ENCODE measurements at regions not wholly inside any gene's neighbourhood (a gene's known extent, or its start where the extent isn't known, plus 50 kb on each side); places are given as distances from the start of the nearest gene placed in this dataset.

- TF ChIP-seq, protein P1, sequence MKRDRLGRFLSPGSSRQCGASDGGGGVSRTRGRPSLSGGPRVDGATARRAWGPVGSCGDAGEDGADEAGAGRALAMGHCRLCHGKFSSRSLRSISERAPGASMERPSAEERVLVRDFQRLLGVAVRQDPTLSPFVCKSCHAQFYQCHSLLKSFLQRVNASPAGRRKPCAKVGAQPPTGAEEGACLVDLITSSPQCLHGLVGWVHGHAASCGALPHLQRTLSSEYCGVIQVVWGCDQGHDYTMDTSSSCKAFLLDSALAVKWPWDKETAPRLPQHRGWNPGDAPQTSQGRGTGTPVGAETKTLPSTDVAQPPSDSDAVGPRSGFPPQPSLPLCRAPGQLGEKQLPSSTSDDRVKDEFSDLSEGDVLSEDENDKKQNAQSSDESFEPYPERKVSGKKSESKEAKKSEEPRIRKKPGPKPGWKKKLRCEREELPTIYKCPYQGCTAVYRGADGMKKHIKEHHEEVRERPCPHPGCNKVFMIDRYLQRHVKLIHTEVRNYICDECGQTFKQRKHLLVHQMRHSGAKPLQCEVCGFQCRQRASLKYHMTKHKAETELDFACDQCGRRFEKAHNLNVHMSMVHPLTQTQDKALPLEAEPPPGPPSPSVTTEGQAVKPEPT (CRISPR knock-in tag; IDR thresholded peaks at IDR 0.05; ENCODE audit: low read depth) = no peak
- no peak for TF ChIP-seq ZNF354B (CRISPR knock-in tag; IDR thresholded peaks at IDR 0.05)
- no peak for TF ChIP-seq FOSL1 (CRISPR knock-in tag; IDR thresholded peaks at IDR 0.05; ENCODE audit: borderline replicate concordance)
- no peak for TF ChIP-seq GATAD2A (CRISPR knock-in tag; IDR thresholded peaks at IDR 0.05)
- no peak for TF ChIP-seq ZNF513 (CRISPR knock-in tag; conservative IDR thresholded peaks at IDR 0.05)
- TF ChIP-seq HNRNPK (IDR thresholded peaks at IDR 0.05; ENCODE audit: low read depth, low read length, poor library complexity, severe bottlenecking) = no peak
- TF ChIP-seq, protein P2, sequence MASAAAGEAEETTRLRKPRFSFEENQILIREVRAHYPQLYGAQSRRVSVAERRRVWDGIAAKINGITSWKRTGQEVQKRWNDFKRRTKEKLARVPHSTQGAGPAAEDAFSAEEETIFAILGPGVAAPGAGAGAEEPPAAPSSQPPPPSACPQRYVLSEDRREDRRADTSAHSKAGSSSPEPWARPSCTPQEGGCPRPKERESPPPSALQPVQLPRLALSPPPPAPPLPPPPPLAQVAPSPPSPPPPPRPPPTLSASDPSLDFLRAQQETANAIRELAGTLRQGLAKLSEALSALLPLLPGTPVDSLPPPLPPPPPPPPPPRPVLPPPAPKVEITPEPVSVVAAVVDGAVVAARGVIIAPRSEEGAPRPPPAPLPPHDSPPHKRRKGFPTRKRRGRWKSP (CRISPR knock-in tag; IDR thresholded peaks at IDR 0.05) = no peak
These were observed 438.6 kb upstream of the ZNF385D start (continued) for GRCh38 chr3:22189616-22190015.

DNA sequence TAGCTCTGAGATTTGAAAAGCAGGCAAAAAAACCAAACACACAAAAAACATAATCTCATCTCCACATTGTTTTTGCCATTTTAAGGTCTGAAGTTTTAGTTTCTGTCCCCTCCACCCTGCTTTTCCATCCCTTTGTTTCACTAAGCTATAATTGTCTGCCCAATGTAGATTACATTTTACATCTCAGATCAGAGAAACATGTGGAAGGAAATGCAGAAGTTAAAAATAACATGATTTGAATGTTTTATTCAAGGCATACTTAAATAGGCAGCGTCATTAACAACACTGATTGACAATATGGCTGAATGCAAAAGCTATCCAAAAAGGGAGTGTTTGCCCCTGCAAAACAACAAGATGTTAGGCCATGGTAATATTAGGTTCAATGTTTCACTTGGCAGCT is 448.1 kb upstream of the ZNF385D start:
- in situ Hi-C loops (cut with HindIII; ENCODE audit: extremely low pct_ligation_motif_present, low pct_unique_long_range_greater_than_20kb) = no loop called here
- BruUV-seq (replicated peaks) = no TSS peak
- H3K27me3 ChIP-seq (ENCODE audit: control insufficient read depth in 1 of 2, insufficient read depth in 2 of 2, low read length in 2 of 2) = no peaks in the 10 kb centered on the region
- H3K27ac ChIP-seq (ENCODE audit: extremely low read length, insufficient read depth, low read length) = no peak overlapping the region
- no peaks in the 10 kb centered on the region for H3K79me2 ChIP-seq (ENCODE audit: insufficient read depth, low read length)
- ATAC-seq (no peak), DNase-seq (ENCODE audit: low spot score) (no peak), FAIRE-seq (no peak)
- H3K4me2 ChIP-seq (ENCODE audit: low read depth, low read length) = no peak overlapping the region
- no peak for TF ChIP-seq RFX3 (CRISPR knock-in tag; IDR thresholded peaks at IDR 0.05)
- no peak for TF ChIP-seq LRRFIP1 (CRISPR knock-in tag; conservative IDR thresholded peaks at IDR 0.05)
- no peak for TF ChIP-seq MTF1 (CRISPR knock-in tag; IDR thresholded peaks at IDR 0.05)
- TF ChIP-seq LCORL (IDR thresholded peaks at IDR 0.05) = no peak
- TF ChIP-seq LCORL (CRISPR knock-in tag; IDR thresholded peaks at IDR 0.05) = no peak
- TF ChIP-seq U2AF1 (optimal IDR thresholded peaks at IDR 0.05; ENCODE audit: low read depth, low read length) = no peak
- TF ChIP-seq ZNF234 (CRISPR knock-in tag; conservative IDR thresholded peaks at IDR 0.05) = no peak
- no peak for TF ChIP-seq GPN1 (CRISPR knock-in tag; IDR thresholded peaks at IDR 0.05; ENCODE audit: borderline replicate concordance)
- no peak for TF ChIP-seq ZFP37 (CRISPR knock-in tag; IDR thresholded peaks at IDR 0.05; ENCODE audit: borderline replicate concordance)
- TF ChIP-seq ZNF790 (CRISPR knock-in tag; IDR thresholded peaks at IDR 0.05; ENCODE audit: borderline replicate concordance) = no peak
- no peak overlapping the region for H3K9ac ChIP-seq (ENCODE audit: insufficient read depth, low read depth, low read length)
- 3% methylated on average over 1 of the region's 1 CpG for WGBS (ENCODE audit: low lambda C conversion rate)
- no peaks in the 10 kb centered on the region for H3K9me3 ChIP-seq (ENCODE audit: low read length)
- H3K4me3 ChIP-seq (replicated peaks in 1 of 3; ENCODE audit: insufficient read depth in 1 of 3, low read depth in 2 of 3, low read length in 3 of 3) = no peak overlapping the region
- H3K36me3 ChIP-seq (replicated peaks in 1 of 2; ENCODE audit: control insufficient read depth in 1 of 2, insufficient read depth in 2 of 2, low read length in 2 of 2) = no peaks in the 10 kb centered on the region
- intact Hi-C loops (cut with micrococcal nuclease; ENCODE audit: unreplicated experiment) = no loop called here
- ChIA-PET CTCF (ENCODE audit: low intra/inter-chr PET ratio, low total read pairs) (no interaction called here), POLR2A (no interaction called here)
- no peak overlapping the region for H2AFZ ChIP-seq (ENCODE audit: low read length)
- H4K20me1 ChIP-seq (ENCODE audit: insufficient read depth, low read length) = no peaks in the 10 kb centered on the region
- no peaks in the 10 kb centered on the region for H3K4me1 ChIP-seq (ENCODE audit: insufficient read depth, low read length)

Data from HepG2 (cell line).